HEK293 (cell line): ENCODE measurements at regions not wholly inside any gene's neighbourhood (a gene's known extent, or its start where the extent isn't known, plus 50 kb on each side); places are given as distances from the start of the nearest gene placed in this dataset.

Source experiments
- CTCF ChIP-seq: fragments of 450-650 bp; formaldehyde crosslinking; IDR thresholded peaks from 2 replicates; pipeline ENCODE4 v1.5.1; 2016; ENCODE audit warnings: missing biosample characterization, missing genetic modification characterization
- GFI1B ChIP-seq: fragments of 450-650 bp; formaldehyde crosslinking; IDR thresholded peaks from 2 replicates; pipeline ENCODE4 v1.5.1; 2016; ENCODE audit warnings: missing biosample characterization, missing genetic modification characterization

- no peak for TF ChIP-seq CTCF (tag by site-specific recombination)
- no peak for TF ChIP-seq GFI1B (tag by site-specific recombination)
Measured at GRCh38 chr21:28342212-28342810, 650.4 kb downstream of the LTN1 start.
